K562 (cell line): ENCODE measurements at regions not wholly inside any gene's neighbourhood (a gene's known extent, or its start where the extent isn't known, plus 50 kb on each side); places are given as distances from the start of the nearest gene placed in this dataset.

Experiments
- ATAC-seq: fragments of 200-7000 bp; cut with Tn5 transposase; 3 replicates; pipeline ENCODE4 v1.9.1; 2020; ENCODE audit warnings: moderate library complexity
- BruUV-seq: library from RNA; stranded (reverse); fragments of 400-500 nt; replicated peaks from 2 replicates; lab custom pipeline; 2021; lab: Mats Ljungman, UMichigan
- CTCF ChIA-PET: fragments of 300-600 bp; formaldehyde crosslinking; extraction: SDS; loops from one replicate; lab custom pipeline; 2021; ENCODE audit warnings: low intra/inter-chr PET ratio; lab: Yijun Ruan, JAX
- POLR2A ChIA-PET: fragments of 300-600, 350-650 bp; sonication (Branson Sonifier 250); formaldehyde crosslinking; extraction: SDS; loops from one replicate; lab custom pipeline; 2021; ENCODE audit warnings: antibody characterized with exemption, inconsistent platforms; lab: Yijun Ruan, JAX
- DNase-seq, 4 experiments: peaks; one replicate each; pipeline versions ENCODE4 v3.0.0 to v3.0.0-alpha.2; 2011 to 2018; ENCODE audit warnings: low spot score in 3 of 4, mixed read lengths in 3 of 4; ENCODE audit errors: extremely low read depth in 1 of 4
- FAIRE-seq: peaks from 2 replicates; lab custom pipeline; 2011; peaks lifted over from hg19 to GRCh38; lab: Jason Lieb, UNC
- H2AFZ ChIP-seq: 2 replicates; pipeline ENCODE4 v1.6.0; 2011; ENCODE audit warnings: low read depth, low read length, control low read depth, inconsistent platforms
- H3K27ac ChIP-seq: fragments of 200-600 bp; 3 replicates; pipeline ENCODE4 v1.8.0; 2011; ENCODE audit warnings: low read depth, mild to moderate bottlenecking, control low read depth, inconsistent platforms, low read length, moderate library complexity, mixed read lengths; ENCODE audit errors: extremely low read depth
- H3K27me3 ChIP-seq, 2 experiments: fragments of 300-600 bp in 1 of 2; 2 replicates in 1 of 2; 3 replicates in 1 of 2; pipeline versions ENCODE4 v1.6.0 to v1.8.0; 2011; ENCODE audit warnings: inconsistent platforms in 2 of 2, low read length in 2 of 2, mild to moderate bottlenecking in 1 of 2, mixed read lengths in 1 of 2, moderate library complexity in 1 of 2; ENCODE audit not compliant: control insufficient read depth in 2 of 2, insufficient read depth in 2 of 2
- H3K36me3 ChIP-seq: fragments of 300-600 bp; 3 replicates; pipeline ENCODE4 v1.8.0; 2011; ENCODE audit warnings: mild to moderate bottlenecking, low read length, inconsistent platforms; ENCODE audit not compliant: control insufficient read depth, insufficient read depth
- H3K4me1 ChIP-seq, 2 experiments: fragments of 200-600 bp in 1 of 2; replicated peaks in 1 of 2; 2 replicates in 1 of 2; 3 replicates in 1 of 2; pipeline versions ENCODE4 v1.5.1 to v1.8.0; 2011; ENCODE audit warnings: inconsistent platforms in 2 of 2, low read length in 2 of 2, mild to moderate bottlenecking in 1 of 2, mixed read lengths in 1 of 2, moderate library complexity in 1 of 2; ENCODE audit not compliant: control insufficient read depth in 2 of 2, insufficient read depth in 2 of 2
- H3K4me2 ChIP-seq: 2 replicates; pipeline ENCODE4 v1.6.1; 2011; ENCODE audit warnings: low read length, control low read depth, inconsistent platforms, mixed read lengths; ENCODE audit not compliant: insufficient read depth
- H3K4me3 ChIP-seq: fragments of 200-600 bp; sonication (generic), shearing (Covaris generic); 2 replicates; pipeline ENCODE4 v1.5.1; 2016; ENCODE audit warnings: control low read depth, inconsistent platforms
- H3K79me2 ChIP-seq: fragments of 200-600 bp; 3 replicates; pipeline ENCODE4 v1.8.0; 2011; ENCODE audit warnings: low read length, inconsistent platforms; ENCODE audit not compliant: control insufficient read depth, insufficient read depth
- H3K9ac ChIP-seq, 2 experiments: 2 replicates each; pipeline versions ENCODE4 v1.6.0 to v1.6.1; 2011; ENCODE audit warnings: low read depth in 2 of 2, low read length in 2 of 2, control low read depth in 1 of 2, inconsistent platforms in 1 of 2, mild to moderate bottlenecking in 1 of 2, mixed read lengths in 1 of 2; ENCODE audit not compliant: insufficient read depth in 1 of 2
- H3K9me1 ChIP-seq: one replicate; pipeline ENCODE4 v1.6.0; 2011; ENCODE audit warnings: inconsistent platforms, mild to moderate bottlenecking, low read length, moderate library complexity; ENCODE audit not compliant: control insufficient read depth, insufficient read depth
- H3K9me3 ChIP-seq: replicated peaks from 2 replicates; pipeline ENCODE4 v1.5.1; 2011; ENCODE audit warnings: low read depth, low read length, inconsistent platforms; ENCODE audit not compliant: control insufficient read depth, insufficient read depth
- H4K20me1 ChIP-seq: replicated peaks from 2 replicates; pipeline ENCODE4 v1.6.1; 2011; ENCODE audit warnings: low read length, inconsistent platforms, mixed read lengths; ENCODE audit not compliant: control insufficient read depth, insufficient read depth
- CCNT2 ChIP-seq: IDR thresholded peaks from 2 replicates; pipeline ENCODE4 v1.6.1; 2011; ENCODE audit warnings: borderline replicate concordance, low read depth, mild to moderate bottlenecking, moderate library complexity, mixed read lengths, low read length; ENCODE audit not compliant: insufficient read length; ENCODE audit errors: extremely low read depth
- ELF1 ChIP-seq: fragments of 200-800 bp; sonication (Bioruptor generic); IDR thresholded peaks from 2 replicates; pipeline ENCODE4 v1.6.1; 2016; ENCODE audit warnings: missing genetic modification characterization, missing compliant biosample characterization
- MXI1 ChIP-seq: IDR thresholded peaks from 2 replicates; pipeline ENCODE4 v1.6.1; 2011; ENCODE audit warnings: low read depth, mild to moderate bottlenecking, improper control_type of control experiment, low read length
- PHF20 ChIP-seq: fragments of 450-650 bp; IDR thresholded peaks from 2 replicates; pipeline ENCODE4 v1.6.1; 2018; ENCODE audit not compliant: partially characterized antibody
- RAD21 ChIP-seq, 2 experiments: fragments of 250-450 bp in 1 of 2; fragments of 450-650 bp in 1 of 2; sonication (Bioruptor Pico) in 1 of 2; formaldehyde crosslinking in 1 of 2; IDR thresholded peaks in 1 of 2; conservative IDR thresholded peaks in 1 of 2; 2 replicates each; pipeline versions ENCODE4 v1.4.0 to v1.8.0; 2020 to 2022; ENCODE audit warnings: mild to moderate bottlenecking in 2 of 2, moderate library complexity in 1 of 2
- SRSF9 ChIP-seq: fragments of 200-400 bp; formaldehyde crosslinking; IDR thresholded peaks from 2 replicates; pipeline ENCODE4 v1.6.1; 2017; ENCODE audit warnings: low read depth, low read length, borderline replicate concordance
- TCF7L2 ChIP-seq: fragments of 150-350 bp; IDR thresholded peaks from 2 replicates; pipeline ENCODE4 v1.6.1; 2016; ENCODE audit warnings: low read depth, mild to moderate bottlenecking, low read length, moderate library complexity
- U2AF2 ChIP-seq: fragments of 200-400 bp; formaldehyde crosslinking; optimal IDR thresholded peaks from 2 replicates; pipeline ENCODE3; 2017; ENCODE audit warnings: low read depth, mild to moderate bottlenecking, low read length
- XRCC4 ChIP-seq: IDR thresholded peaks from one replicate; pipeline ENCODE4 v1.6.1; 2011; ENCODE audit not compliant: insufficient read depth, insufficient read length; ENCODE audit errors: extremely low read depth
- ZBTB33 ChIP-seq: sonication (generic); formaldehyde crosslinking; IDR thresholded peaks from 2 replicates; pipeline ENCODE4 v1.8.1; 2023; ENCODE audit warnings: mild to moderate bottlenecking, missing genetic modification reagents
- ZNF318 ChIP-seq, 2 experiments: fragments of 450-650 bp; IDR thresholded peaks; 2 replicates each; pipeline ENCODE4 v1.6.1; 2016; ENCODE audit warnings: mild to moderate bottlenecking in 2 of 2, borderline replicate concordance in 1 of 2, low read depth in 1 of 2, moderate library complexity in 1 of 2
- WGBS: fragments of 100-300 bp; shearing (Covaris generic); methylation state at CpG from one replicate; pipeline ENCODE4 v1.1.6; 2016; ENCODE audit warnings: low coverage, mixed read lengths; ENCODE audit not compliant: insufficient coverage; ENCODE audit errors: missing lambda C conversion rate; 5-methylcytosine and 5-hydroxymethylcytosine counted together
- in situ Hi-C: fragments of 300-500 bp; cut with MboI; formaldehyde crosslinking; loops from 4 replicates; pipeline ENCODE4 v1.15.0; 2018; ENCODE audit warnings: inconsistent platforms, mixed read lengths
- intact Hi-C: fragments of 100-400 bp; cut with micrococcal nuclease; formaldehyde crosslinking; loops from 2 replicates; pipeline ENCODE4 v1.14.2; 2022

- no peak for TF ChIP-seq ELF1
- no peak for TF ChIP-seq CCNT2
- no peak for TF ChIP-seq MXI1
Measured at GRCh38 chr1:115428676-115429075, 90.6 kb upstream of the NGF start (continued).

GRCh38 chr1:115428256-115428655 is 90.2 kb upstream of the NGF start:
- 3% methylated on average over 2 of the region's 2 CpGs for WGBS
- no peak overlapping the region for H3K4me3 ChIP-seq
- H2AFZ ChIP-seq = no peak overlapping the region
- intact Hi-C loops = no loop called here
- no peak overlapping the region for H3K9ac ChIP-seq
- no peak for ATAC-seq
- H3K9me1 ChIP-seq = no peaks in the 10 kb centered on the region
- no peaks in the 10 kb centered on the region; a peak in 1 of 5 replicates for H3K4me1 ChIP-seq
- no TSS peak for BruUV-seq
- H4K20me1 ChIP-seq = no peaks in the 10 kb centered on the region
- H3K9me3 ChIP-seq = no peaks in the 10 kb centered on the region
- H3K27me3 ChIP-seq = no peaks in the 10 kb centered on the region; a peak in 1 of 5 replicates
- no peak overlapping the region for H3K27ac ChIP-seq
- no peaks in the 10 kb centered on the region for H3K79me2 ChIP-seq
- ChIA-PET POLR2A (no interaction called here), CTCF (no interaction called here)
- no peak for FAIRE-seq
- H3K36me3 ChIP-seq = no peaks in the 10 kb centered on the region
- no peak overlapping the region for H3K4me2 ChIP-seq
- DNase-seq = no peak
- in situ Hi-C loops = no loop called here
- TF ChIP-seq SRSF9 (no peak), XRCC4 (no peak), ZNF318 (IDR thresholded peaks at IDR 0.05; ENCODE audit: borderline replicate concordance in 1 of 2, low read depth in 1 of 2) (no peak), ZBTB33 (CRISPR knock-in tag) (no peak), PHF20 (no peak), TCF7L2 (no peak), RAD21 (CRISPR knock-in tag; conservative IDR thresholded peaks at IDR 0.05 in 1 of 2, IDR thresholded peaks at IDR 0.05 in 1 of 2) (no peak), U2AF2 (no peak)
